ENCODE measurements at regions not wholly inside any gene's neighbourhood (a gene's known extent, or its start where the extent isn't known, plus 50 kb on each side); places are given as distances from the start of the nearest gene placed in this dataset.

GRCh38 chr6:169041078-169041477 is 212.6 kb downstream of the THBS2 start:
- TF ChIP-seq POLR2A (IDR thresholded peaks at IDR 0.05): no peak
- TF ChIP-seq CTCF (IDR thresholded peaks at IDR 0.05): no peak
- no peak for TF ChIP-seq POLR2AphosphoS5 (IDR thresholded peaks at IDR 0.05)
- no peak for TF ChIP-seq EP300 (IDR thresholded peaks at IDR 0.05)

Measured in stomach (tissue), 4 donors.